Muscle of leg (tissue), 3 donors: ENCODE measurements at regions not wholly inside any gene's neighbourhood (a gene's known extent, or its start where the extent isn't known, plus 50 kb on each side); places are given as distances from the start of the nearest gene placed in this dataset.
A peak's percentile ranks its signal among the peaks of the same experiment; 100 is the strongest.

ENCODE experiments used
- DNase-seq: peaks from one replicate; pipeline ENCODE4 v3.0.0; 2013
- H3K27ac ChIP-seq: one replicate; pipeline ENCODE4 v1.5.1; 2013; ENCODE audit warnings: mild to moderate bottlenecking, low read length, control low read depth
- H3K27me3 ChIP-seq: one replicate; pipeline ENCODE4 v1.6.1; 2013; ENCODE audit warnings: low read length; ENCODE audit not compliant: control insufficient read depth, insufficient read depth
- H3K36me3 ChIP-seq: one replicate; pipeline ENCODE4 v1.6.1; 2013; ENCODE audit warnings: low read length; ENCODE audit not compliant: control insufficient read depth, insufficient read depth
- H3K4me1 ChIP-seq: one replicate; pipeline ENCODE4 v1.6.1; 2013; ENCODE audit warnings: low read length; ENCODE audit not compliant: control insufficient read depth, insufficient read depth
- H3K4me3 ChIP-seq: one replicate; pipeline ENCODE4 v1.5.1; 2013; ENCODE audit warnings: low read length, control low read depth
- H3K9me3 ChIP-seq: replicated peaks from 2 replicates; pipeline ENCODE4 v1.6.1; 2013; ENCODE audit warnings: low read depth, low read length; ENCODE audit not compliant: control insufficient read depth
- WGBS: methylation state at CpG from one replicate; pipeline ENCODE4 v1.1.5; 2013; ENCODE audit warnings: missing lambda C conversion rate; ENCODE audit not compliant: insufficient coverage; 5-methylcytosine and 5-hydroxymethylcytosine counted together

- WGBS = 0% methylated on average over 1 of the region's 2 CpGs
- H3K4me1 ChIP-seq = peaks cover 8% of the 10 kb centered on the region
- no peaks in the 10 kb centered on the region for H3K9me3 ChIP-seq
- no peaks in the 10 kb centered on the region for H3K27me3 ChIP-seq
- H3K27ac ChIP-seq = peak overlapping the region; percentile 17
- H3K4me3 ChIP-seq = no peak overlapping the region
- peak; percentile 84 for DNase-seq
- H3K36me3 ChIP-seq = no peaks in the 10 kb centered on the region
Measured at GRCh38 chr12:83827860-83828259, 1084.7 kb downstream of the SLC6A15 start.

- peak; percentile 29 for DNase-seq
- Histone ChIP-seq H3K27me3 (no peaks in the 10 kb centered on the region), H3K27ac (peak overlapping the region; percentile 17), H3K4me3 (no peak overlapping the region), H3K36me3 (no peaks in the 10 kb centered on the region), H3K9me3 (no peaks in the 10 kb centered on the region), H3K4me1 (peaks cover 8% of the 10 kb centered on the region)
- WGBS = 75% methylated on average over 2 of the region's 2 CpGs
Measured at GRCh38 chr12:83827193-83827592, 1085.4 kb downstream of the SLC6A15 start.

- H3K4me3 ChIP-seq = no peak overlapping the region
- H3K36me3 ChIP-seq = no peaks in the 10 kb centered on the region
- no peak for DNase-seq
- no peaks in the 10 kb centered on the region for H3K9me3 ChIP-seq
- no peaks in the 10 kb centered on the region for H3K27me3 ChIP-seq
- no peak overlapping the region for H3K27ac ChIP-seq
- peaks cover 8% of the 10 kb centered on the region for H3K4me1 ChIP-seq
Measured at GRCh38 chr12:83826112-83826511, 1086.5 kb downstream of the SLC6A15 start.

GRCh38 chr12:83823386-83824045 lies 1089.1 kb downstream of the SLC6A15 start:
- DNase-seq = no peak
- H3K36me3 ChIP-seq = no peaks in the 10 kb centered on the region
- peaks cover 8% of the 10 kb centered on the region for H3K4me1 ChIP-seq
- 87% methylated on average over 5 of the region's 8 CpGs for WGBS
- H3K9me3 ChIP-seq = no peaks in the 10 kb centered on the region
- H3K27me3 ChIP-seq = no peaks in the 10 kb centered on the region
- no peak overlapping the region for H3K27ac ChIP-seq
- no peak overlapping the region for H3K4me3 ChIP-seq

GRCh38 chr12:83821967-83822366 lies 1090.6 kb downstream of the SLC6A15 start:
- Histone ChIP-seq H3K4me1 (no peaks in the 10 kb centered on the region), H3K27me3 (no peaks in the 10 kb centered on the region), H3K36me3 (no peaks in the 10 kb centered on the region), H3K4me3 (no peak overlapping the region), H3K9me3 (no peaks in the 10 kb centered on the region), H3K27ac (no peak overlapping the region)
- WGBS = 53% methylated on average over 1 of the region's 1 CpG
- DNase-seq = no peak

GRCh38 chr12:83818881-83819280 lies 1093.7 kb downstream of the SLC6A15 start:
- H3K36me3 ChIP-seq = no peaks in the 10 kb centered on the region

GRCh38 chr12:83817730-83818129 lies 1094.9 kb downstream of the SLC6A15 start:
- no peaks in the 10 kb centered on the region for H3K4me1 ChIP-seq
- no peak overlapping the region for H3K27ac ChIP-seq
- H3K36me3 ChIP-seq = no peaks in the 10 kb centered on the region
- H3K27me3 ChIP-seq = no peaks in the 10 kb centered on the region
- H3K9me3 ChIP-seq = no peaks in the 10 kb centered on the region
- H3K4me3 ChIP-seq = no peak overlapping the region
- WGBS = 100% methylated on average over 1 of the region's 1 CpG
- DNase-seq = no peak

More at GRCh38 chr12:83818881-83819280, 1093.7 kb downstream of the SLC6A15 start:
- H3K9me3 ChIP-seq = no peaks in the 10 kb centered on the region
- no peaks in the 10 kb centered on the region for H3K4me1 ChIP-seq
- WGBS = 57% methylated on average over 1 of the region's 1 CpG
- no peaks in the 10 kb centered on the region for H3K27me3 ChIP-seq
- peak; percentile 36 for DNase-seq
- H3K4me3 ChIP-seq = no peak overlapping the region
- H3K27ac ChIP-seq = no peak overlapping the region

- WGBS = no CpG with 5 or more reads among the region's 3 CpGs
- Histone ChIP-seq H3K27me3 (no peaks in the 10 kb centered on the region), H3K27ac (no peak overlapping the region), H3K9me3 (no peaks in the 10 kb centered on the region), H3K4me3 (no peak overlapping the region), H3K36me3 (no peaks in the 10 kb centered on the region), H3K4me1 (no peaks in the 10 kb centered on the region)
- DNase-seq = no peak
Measured at GRCh38 chr12:83808591-83808990, 1104.0 kb downstream of the SLC6A15 start.

GRCh38 chr12:83807871-83808270 lies 1104.7 kb downstream of the SLC6A15 start:
- WGBS = no CpG with 5 or more reads among the region's 3 CpGs
- no peaks in the 10 kb centered on the region for H3K4me1 ChIP-seq
- no peaks in the 10 kb centered on the region for H3K36me3 ChIP-seq
- peak overlapping the region; percentile 15 for H3K27ac ChIP-seq
- H3K9me3 ChIP-seq = no peaks in the 10 kb centered on the region
- H3K4me3 ChIP-seq = no peak overlapping the region
- DNase-seq = peak; percentile 88
- H3K27me3 ChIP-seq = no peaks in the 10 kb centered on the region

GRCh38 chr12:83805873-83806272 lies 1106.7 kb downstream of the SLC6A15 start:
- Histone ChIP-seq H3K27ac (no peak overlapping the region), H3K27me3 (no peaks in the 10 kb centered on the region), H3K9me3 (no peaks in the 10 kb centered on the region), H3K4me1 (no peaks in the 10 kb centered on the region), H3K4me3 (no peak overlapping the region), H3K36me3 (no peaks in the 10 kb centered on the region)
- no CpG with 5 or more reads among the region's 4 CpGs for WGBS
- DNase-seq = no peak
